CD14-positive monocyte (primary cell): ENCODE measurements at regions not wholly inside any gene's neighbourhood (a gene's known extent, or its start where the extent isn't known, plus 50 kb on each side); places are given as distances from the start of the nearest gene placed in this dataset.

Source experiments
- DNase-seq, 3 donors: peaks; one replicate each; pipeline ENCODE4 v3.0.0-alpha.2; 2011 to 2022
- H2AFZ ChIP-seq: 2 replicates; pipeline ENCODE4 v1.6.0; 2012; ENCODE audit warnings: mild to moderate bottlenecking, low read depth, low read length, inconsistent platforms; ENCODE audit not compliant: insufficient read depth, poor library complexity, severe bottlenecking
- H3K27ac ChIP-seq, 2 donors: 1 replicate in 1 of 2; 2 replicates in 1 of 2; pipeline ENCODE4 v1.5.1; 2012 to 2013; ENCODE audit warnings: low read length in 2 of 2, control low read depth in 1 of 2, inconsistent platforms in 1 of 2, low read depth in 1 of 2, mild to moderate bottlenecking in 1 of 2
- H3K27me3 ChIP-seq, 2 donors: one replicate each; pipeline versions ENCODE4 v1.6.0 to v1.6.1; 2011 to 2013; ENCODE audit warnings: low read length in 2 of 2; ENCODE audit not compliant: control insufficient read depth in 2 of 2, insufficient read depth in 2 of 2
- H3K36me3 ChIP-seq, 2 donors: replicated peaks in 1 of 2; 1 replicate in 1 of 2; 2 replicates in 1 of 2; pipeline versions ENCODE4 v1.5.1 to v1.6.1; 2012 to 2013; ENCODE audit warnings: low read length in 2 of 2, control low read depth in 1 of 2, inconsistent platforms in 1 of 2, mild to moderate bottlenecking in 1 of 2; ENCODE audit not compliant: insufficient read depth in 2 of 2, control insufficient read depth in 1 of 2
- H3K4me1 ChIP-seq, 2 donors: 1 replicate in 1 of 2; 2 replicates in 1 of 2; pipeline versions ENCODE4 v1.5.1 to v1.6.1; 2012 to 2013; ENCODE audit warnings: low read length in 2 of 2, control low read depth in 1 of 2, inconsistent platforms in 1 of 2, mild to moderate bottlenecking in 1 of 2, moderate library complexity in 1 of 2; ENCODE audit not compliant: insufficient read depth in 2 of 2, control insufficient read depth in 1 of 2
- H3K4me2 ChIP-seq: replicated peaks from 2 replicates; pipeline ENCODE3; 2012; ENCODE audit warnings: low read length, moderate library complexity, mild to moderate bottlenecking; ENCODE audit not compliant: poor library complexity, severe bottlenecking; ENCODE audit errors: extremely low read depth
- H3K4me3 ChIP-seq, 3 experiments: fragments of 200-600 bp in 1 of 3; sonication (generic) in 1 of 3; replicated peaks in 1 of 3; 1 replicate in 2 of 3; 2 replicates in 1 of 3; pipeline ENCODE4 v1.5.1; 2011 to 2013; ENCODE audit warnings: low read length in 3 of 3, mild to moderate bottlenecking in 3 of 3, control low read depth in 2 of 3, low read depth in 2 of 3, inconsistent platforms in 1 of 3, moderate library complexity in 1 of 3
- H3K79me2 ChIP-seq: 2 replicates; pipeline ENCODE4 v1.6.0; 2012; ENCODE audit warnings: mild to moderate bottlenecking, control low read depth, inconsistent platforms, low read length, moderate library complexity; ENCODE audit not compliant: insufficient read depth
- H3K9ac ChIP-seq: 2 replicates; pipeline ENCODE4 v1.6.0; 2017; ENCODE audit warnings: low read length, mild to moderate bottlenecking; ENCODE audit not compliant: insufficient read depth, poor library complexity, severe bottlenecking
- H3K9me3 ChIP-seq, 2 donors: replicated peaks in 1 of 2; 1 replicate in 1 of 2; 2 replicates in 1 of 2; pipeline versions ENCODE4 v1.5.1 to v1.6.1; 2012 to 2013; ENCODE audit warnings: low read length in 2 of 2, control low read depth in 1 of 2; ENCODE audit not compliant: control insufficient read depth in 1 of 2, insufficient read depth in 1 of 2
- H4K20me1 ChIP-seq: 2 replicates; pipeline ENCODE4 v1.6.0; 2012; ENCODE audit warnings: mild to moderate bottlenecking, low read length, control low read depth, moderate library complexity; ENCODE audit not compliant: insufficient read depth
- H3K27ac Mint-ChIP-seq, 7 donors: one replicate each; pipeline ENCODE4 v1.8.0; 2020; ENCODE audit warnings: mild to moderate bottlenecking in 7 of 7, mixed read lengths in 7 of 7, moderate library complexity in 6 of 7, inconsistent platforms in 2 of 7
- H3K27me3 Mint-ChIP-seq, 3 donors: one replicate each; pipeline ENCODE4 v1.8.0; 2021 to 2022; ENCODE audit warnings: low read depth in 3 of 3, mild to moderate bottlenecking in 3 of 3, mixed read lengths in 3 of 3, moderate library complexity in 3 of 3, inconsistent platforms in 1 of 3
- H3K36me3 Mint-ChIP-seq, 2 donors: one replicate each; pipeline ENCODE4 v1.8.0; 2020; ENCODE audit warnings: mixed read lengths in 2 of 2, inconsistent platforms in 1 of 2, mild to moderate bottlenecking in 1 of 2
- H3K4me1 Mint-ChIP-seq: one replicate; pipeline ENCODE4 v1.8.0; 2020; ENCODE audit warnings: mild to moderate bottlenecking, mixed read lengths
- H3K4me3 Mint-ChIP-seq, 2 donors: one replicate each; pipeline ENCODE4 v1.8.0; 2020; ENCODE audit warnings: mild to moderate bottlenecking in 2 of 2, mixed read lengths in 2 of 2, moderate library complexity in 1 of 2
- H3K9me3 Mint-ChIP-seq, 7 donors: one replicate each; pipeline ENCODE4 v1.8.0; 2020 to 2022; ENCODE audit warnings: mixed read lengths in 7 of 7, mild to moderate bottlenecking in 6 of 7, moderate library complexity in 6 of 7, inconsistent platforms in 2 of 7
- WGBS: methylation state at CpG from one replicate; pipeline ENCODE4 v1.1.5; 2013; ENCODE audit warnings: missing lambda C conversion rate; ENCODE audit not compliant: insufficient coverage; 5-methylcytosine and 5-hydroxymethylcytosine counted together
- intact Hi-C, 2 donors: fragments of 100-400 bp; cut with micrococcal nuclease; formaldehyde crosslinking; loops; one replicate each; pipeline versions ENCODE4 v1.15.0 to v1.15.1; 2023
- TF ChIP-seq, protein P1 (sequence below): fragments of 200-600 bp; IDR thresholded peaks from one replicate; pipeline ENCODE4 v1.8.0; 2022; ENCODE audit warnings: antibody characterized with exemption, mild to moderate bottlenecking

DNA sequence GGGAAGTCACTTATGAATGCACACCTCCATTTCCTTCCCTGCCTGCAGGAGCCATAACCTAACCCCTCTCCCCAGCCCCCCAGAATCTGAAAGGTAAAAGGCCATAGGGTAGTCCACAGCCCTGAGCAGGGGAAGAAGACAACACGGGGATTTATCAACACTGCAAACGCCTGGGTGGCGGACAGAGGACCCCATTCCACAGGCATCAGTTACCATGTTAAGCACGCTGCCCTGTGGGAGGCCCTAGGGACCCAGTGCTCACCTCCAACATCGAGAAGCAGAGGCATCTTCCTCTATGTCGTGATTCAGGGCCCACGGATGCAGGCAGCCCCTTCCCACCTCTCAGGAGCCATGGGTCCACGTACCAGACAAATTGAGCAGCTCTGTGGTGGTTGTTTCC is 523.8 kb downstream of the MATN1 start:
- Mint-ChIP-seq H3K4me3 (no peak overlapping the region), H3K36me3 (no peaks in the 10 kb centered on the region), H3K9me3 (peaks cover 0 to 9% (median 6%) of the 10 kb centered on the region in 7 donors), H3K27ac (no peak overlapping the region), H3K27me3 (peaks cover 7 to 16% (median 10%) of the 10 kb centered on the region in 3 donors), H3K4me1 (no peaks in the 10 kb centered on the region)
- DNase-seq: no peak
- no peaks in the 10 kb centered on the region for H3K4me1 ChIP-seq
- TF ChIP-seq, protein P1, sequence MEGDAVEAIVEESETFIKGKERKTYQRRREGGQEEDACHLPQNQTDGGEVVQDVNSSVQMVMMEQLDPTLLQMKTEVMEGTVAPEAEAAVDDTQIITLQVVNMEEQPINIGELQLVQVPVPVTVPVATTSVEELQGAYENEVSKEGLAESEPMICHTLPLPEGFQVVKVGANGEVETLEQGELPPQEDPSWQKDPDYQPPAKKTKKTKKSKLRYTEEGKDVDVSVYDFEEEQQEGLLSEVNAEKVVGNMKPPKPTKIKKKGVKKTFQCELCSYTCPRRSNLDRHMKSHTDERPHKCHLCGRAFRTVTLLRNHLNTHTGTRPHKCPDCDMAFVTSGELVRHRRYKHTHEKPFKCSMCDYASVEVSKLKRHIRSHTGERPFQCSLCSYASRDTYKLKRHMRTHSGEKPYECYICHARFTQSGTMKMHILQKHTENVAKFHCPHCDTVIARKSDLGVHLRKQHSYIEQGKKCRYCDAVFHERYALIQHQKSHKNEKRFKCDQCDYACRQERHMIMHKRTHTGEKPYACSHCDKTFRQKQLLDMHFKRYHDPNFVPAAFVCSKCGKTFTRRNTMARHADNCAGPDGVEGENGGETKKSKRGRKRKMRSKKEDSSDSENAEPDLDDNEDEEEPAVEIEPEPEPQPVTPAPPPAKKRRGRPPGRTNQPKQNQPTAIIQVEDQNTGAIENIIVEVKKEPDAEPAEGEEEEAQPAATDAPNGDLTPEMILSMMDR: no peak
- no peaks in the 10 kb centered on the region for H4K20me1 ChIP-seq
- no peak overlapping the region for H3K4me3 ChIP-seq
- 84% methylated on average over 4 of the region's 8 CpGs for WGBS
- no peaks in the 10 kb centered on the region for H3K27me3 ChIP-seq
- H3K9me3 ChIP-seq: no peaks in the 10 kb centered on the region
- no peak overlapping the region for H3K4me2 ChIP-seq
- H3K79me2 ChIP-seq: no peaks in the 10 kb centered on the region
- H3K27ac ChIP-seq: no peak overlapping the region
- intact Hi-C loops: no loop called here
- H3K9ac ChIP-seq: no peak overlapping the region
- H3K36me3 ChIP-seq: no peaks in the 10 kb centered on the region
- H2AFZ ChIP-seq: no peak overlapping the region

DNA sequence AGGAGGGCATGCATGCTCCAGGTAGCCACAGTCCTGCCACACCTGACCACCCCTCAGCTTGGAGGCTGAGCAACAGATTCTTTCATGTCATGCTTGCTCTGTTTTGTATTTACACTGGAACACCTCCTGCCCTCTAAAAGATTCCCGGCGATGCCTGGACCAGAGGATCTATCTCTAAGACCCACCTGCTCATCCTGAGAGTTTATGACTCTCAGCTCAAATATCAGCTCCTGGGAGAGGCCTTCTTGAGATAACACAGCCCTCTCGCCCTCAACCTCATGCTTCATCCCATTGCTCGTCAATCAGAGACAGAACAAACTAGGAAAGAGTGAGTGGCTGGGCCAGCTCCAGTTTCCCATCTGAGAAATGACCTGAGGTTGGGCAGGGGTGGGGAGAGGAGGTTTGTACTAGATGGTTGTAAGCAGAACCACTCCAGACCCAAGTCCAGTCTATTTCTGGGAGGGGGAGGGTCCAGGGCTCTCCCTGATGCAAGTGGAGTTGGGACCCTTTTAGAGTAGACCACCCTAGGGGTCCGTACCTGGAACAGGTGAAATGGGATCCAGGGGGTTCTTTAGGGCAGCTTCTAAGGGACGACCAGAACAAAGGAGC is 524.5 kb downstream of the MATN1 start:
- no peak for DNase-seq
- TF ChIP-seq, protein P1: no peak
- 74% methylated on average over 3 of the region's 6 CpGs for WGBS
- H4K20me1 ChIP-seq: no peaks in the 10 kb centered on the region
- no peak overlapping the region for H3K4me3 ChIP-seq
- H3K36me3 ChIP-seq: no peaks in the 10 kb centered on the region
- no peaks in the 10 kb centered on the region for H3K79me2 ChIP-seq
- peak overlapping the region in 1 of 7 donors; percentile 50 for H3K27ac Mint-ChIP-seq
- no peak overlapping the region for H3K27ac ChIP-seq
- no peak overlapping the region for H3K4me3 Mint-ChIP-seq
- no peak overlapping the region for H2AFZ ChIP-seq
- intact Hi-C loops: no loop called here
- no peaks in the 10 kb centered on the region for H3K9me3 ChIP-seq
- peaks cover 4 to 16% (median 7%) of the 10 kb centered on the region in 3 donors for H3K27me3 Mint-ChIP-seq
- no peaks in the 10 kb centered on the region for H3K27me3 ChIP-seq
- H3K9me3 Mint-ChIP-seq: peaks cover 0 to 9% (median 4%) of the 10 kb centered on the region in 7 donors
- H3K4me1 Mint-ChIP-seq: peaks cover 2% of the 10 kb centered on the region
- H3K4me2 ChIP-seq: no peak overlapping the region
- no peak overlapping the region for H3K9ac ChIP-seq
- H3K36me3 Mint-ChIP-seq: no peaks in the 10 kb centered on the region
- H3K4me1 ChIP-seq: no peaks in the 10 kb centered on the region
